Endothelial cell of umbilical vein (primary cell): ENCODE measurements at regions not wholly inside any gene's neighbourhood (a gene's known extent, or its start where the extent isn't known, plus 50 kb on each side); places are given as distances from the start of the nearest gene placed in this dataset.

Experiments used
- BruUV-seq: library from RNA; stranded (reverse); fragments of 400-500 nt; replicated peaks from 2 replicates; lab custom pipeline; 2021; lab: Mats Ljungman, UMichigan
- CTCF ChIA-PET: fragments of 300-600, 350-600 bp; sonication (Branson Sonifier 250); formaldehyde crosslinking; loops from one replicate; lab custom pipeline; 2021; ENCODE audit warnings: antibody characterized with exemption, inconsistent platforms; lab: Charles Lee
- POLR2A ChIA-PET: fragments of 300-600, 350-600 bp; sonication (Branson Sonifier 250); formaldehyde crosslinking; loops from one replicate; lab custom pipeline; 2021; ENCODE audit warnings: antibody characterized with exemption, inconsistent platforms; lab: Charles Lee
- DNase-seq: peaks from one replicate; pipeline ENCODE4 v3.0.0-alpha.2; 2011; ENCODE audit warnings: low read depth, low spot score
- FAIRE-seq: peaks from 2 replicates; lab custom pipeline; 2011; peaks lifted over from hg19 to GRCh38; lab: Jason Lieb, UNC
- H2AFZ ChIP-seq: 2 replicates; pipeline ENCODE4 v1.6.0; 2012; ENCODE audit warnings: low read depth, low read length, control low read depth, inconsistent platforms
- H3K27ac ChIP-seq: 2 replicates; pipeline ENCODE4 v1.5.1; 2011; ENCODE audit warnings: low read depth, mild to moderate bottlenecking, control low read depth, low read length, moderate library complexity; ENCODE audit not compliant: insufficient read depth
- H3K27me3 ChIP-seq, 2 experiments: 2 replicates each; pipeline versions ENCODE4 v1.6.0 to v1.6.1; 2011; ENCODE audit warnings: low read length in 2 of 2, mixed read lengths in 1 of 2; ENCODE audit not compliant: control insufficient read depth in 2 of 2, insufficient read depth in 2 of 2
- H3K36me3 ChIP-seq, 2 experiments: 2 replicates in 1 of 2; 3 replicates in 1 of 2; pipeline ENCODE4 v1.5.1; 2011; ENCODE audit warnings: low read length in 2 of 2, mild to moderate bottlenecking in 1 of 2, moderate library complexity in 1 of 2; ENCODE audit not compliant: control insufficient read depth in 2 of 2, insufficient read depth in 2 of 2; ENCODE audit errors: extremely low read depth in 1 of 2
- H3K4me1 ChIP-seq: 3 replicates; pipeline ENCODE4 v1.5.1; 2011; ENCODE audit warnings: mild to moderate bottlenecking, low read length; ENCODE audit not compliant: control insufficient read depth, insufficient read depth; ENCODE audit errors: extremely low read depth
- H3K4me2 ChIP-seq: 2 replicates; pipeline ENCODE4 v1.6.1; 2011; ENCODE audit warnings: low read length, control low read depth, mixed read lengths; ENCODE audit not compliant: insufficient read depth
- H3K4me3 ChIP-seq, 3 experiments: fragments of 200-600 bp in 1 of 3; sonication (generic), shearing (Covaris generic) in 1 of 3; replicated peaks in 1 of 3; 2 replicates each; pipeline ENCODE4 v1.5.1; 2011 to 2016; ENCODE audit warnings: control low read depth in 3 of 3, low read length in 3 of 3, mild to moderate bottlenecking in 2 of 3, inconsistent platforms in 1 of 3, low read depth in 1 of 3, moderate library complexity in 1 of 3; ENCODE audit not compliant: insufficient read depth in 1 of 3
- H3K79me2 ChIP-seq: 2 replicates; pipeline ENCODE4 v1.6.0; 2012; ENCODE audit warnings: low read length, inconsistent platforms; ENCODE audit not compliant: control insufficient read depth, insufficient read depth
- H3K9ac ChIP-seq: replicated peaks from 2 replicates; pipeline ENCODE3; 2011; ENCODE audit warnings: low read length, control low read depth; ENCODE audit not compliant: insufficient read depth; ENCODE audit errors: extremely low read depth
- H3K9me1 ChIP-seq: replicated peaks from 3 replicates; pipeline ENCODE4 v1.6.0; 2011; ENCODE audit warnings: mild to moderate bottlenecking, low read length; ENCODE audit not compliant: control insufficient read depth, insufficient read depth; ENCODE audit errors: extremely low read depth
- H3K9me3 ChIP-seq: replicated peaks from 2 replicates; pipeline ENCODE4 v1.5.1; 2012; ENCODE audit warnings: low read length, inconsistent platforms; ENCODE audit not compliant: control insufficient read depth, insufficient read depth
- H4K20me1 ChIP-seq: replicated peaks from 2 replicates; pipeline ENCODE3; 2011; ENCODE audit warnings: mild to moderate bottlenecking, low read length; ENCODE audit not compliant: control insufficient read depth, insufficient read depth; ENCODE audit errors: extremely low read depth
- CTCF ChIP-seq, 2 donors: IDR thresholded peaks; 1 replicate in 1 of 2; 2 replicates in 1 of 2; pipeline ENCODE4 v1.5.1; 2011; ENCODE audit warnings: low read length in 2 of 2, mild to moderate bottlenecking in 2 of 2, moderate library complexity in 2 of 2, control low read depth in 1 of 2, inconsistent platforms in 1 of 2, low read depth in 1 of 2; ENCODE audit not compliant: insufficient read depth in 1 of 2; ENCODE audit errors: extremely low read depth in 1 of 2
- EZH2 ChIP-seq: IDR thresholded peaks from 2 replicates; pipeline ENCODE4 v1.6.1; 2012; ENCODE audit warnings: borderline replicate concordance, low read depth, mild to moderate bottlenecking, moderate library complexity, low read length, inconsistent platforms; ENCODE audit not compliant: severe bottlenecking
- FOS ChIP-seq: IDR thresholded peaks from 2 replicates; pipeline ENCODE4 v1.6.1; 2011; ENCODE audit warnings: mild to moderate bottlenecking, low read length, moderate library complexity, borderline replicate concordance; ENCODE audit not compliant: insufficient read depth
- GATA2 ChIP-seq: IDR thresholded peaks from 2 replicates; pipeline ENCODE4 v1.7.0; 2011; ENCODE audit warnings: low read depth, mild to moderate bottlenecking, moderate library complexity, mixed read lengths, low read length; ENCODE audit not compliant: insufficient read length, insufficient read depth
- JUN ChIP-seq: IDR thresholded peaks from 2 replicates; pipeline ENCODE4 v1.6.1; 2011; ENCODE audit warnings: borderline replicate concordance, low read depth; ENCODE audit not compliant: insufficient read length, insufficient read depth
- MAX ChIP-seq: IDR thresholded peaks from 2 replicates; pipeline ENCODE4 v1.6.1; 2011; ENCODE audit not compliant: insufficient read depth, insufficient read length
- MYC ChIP-seq: IDR thresholded peaks from one replicate; pipeline ENCODE4 v1.6.1; 2011; ENCODE audit warnings: mild to moderate bottlenecking, low read depth, low read length
- POLR2A ChIP-seq: IDR thresholded peaks from 2 replicates; pipeline ENCODE4 v1.6.1; 2012; ENCODE audit warnings: low read depth, mild to moderate bottlenecking, control low read depth, low read length
- POLR2AphosphoS5 ChIP-seq: IDR thresholded peaks from 2 replicates; pipeline ENCODE4 v1.6.1; 2012; ENCODE audit warnings: low read depth, mild to moderate bottlenecking, control low read depth, low read length, moderate library complexity; ENCODE audit not compliant: insufficient read depth
- dilution Hi-C: fragments of 300-500 bp; cut with MboI; formaldehyde crosslinking; loops from one replicate; pipeline ENCODE4 v1.15.0; 2019; ENCODE audit warnings: low sequenced_read_pairs; ENCODE audit not compliant: extremely low pct_ligation_motif_present
- intact Hi-C: fragments of 100-400 bp; cut with micrococcal nuclease; formaldehyde crosslinking; loops from one replicate; pipeline ENCODE4 v1.10.0; 2022

GRCh38 chr13:88459331-88459730, 788.2 kb downstream of the SLITRK5 start:
- H3K27ac ChIP-seq, result no peak overlapping the region
- no peaks in the 10 kb centered on the region for H3K79me2 ChIP-seq
- H3K36me3 ChIP-seq, result no peaks in the 10 kb centered on the region
- H3K9ac ChIP-seq, result no peak overlapping the region
- H2AFZ ChIP-seq, result no peak overlapping the region
- H3K4me1 ChIP-seq, result no peaks in the 10 kb centered on the region
- peaks cover 2% of the 10 kb centered on the region for H3K9me3 ChIP-seq
- ChIA-PET POLR2A (no interaction called here), CTCF (no interaction called here)
- TF ChIP-seq FOS (no peak), POLR2A (no peak), POLR2AphosphoS5 (no peak), CTCF (IDR thresholded peaks at IDR 0.05; ENCODE audit: extremely low read depth in 1 of 2, insufficient read depth in 1 of 2, low read depth in 1 of 2, low read length in 2 of 2) (no peak), GATA2 (no peak), MAX (no peak), JUN (no peak), MYC (no peak), EZH2 (no peak)
- no TSS peak for BruUV-seq
- H3K27me3 ChIP-seq, result no peaks in the 10 kb centered on the region
- dilution Hi-C loops (no loop called here), intact Hi-C loops (no loop called here)
- H3K4me3 ChIP-seq, result no peak overlapping the region
- FAIRE-seq (no peak), DNase-seq (no peak)
- no peaks in the 10 kb centered on the region for H3K9me1 ChIP-seq
- no peaks in the 10 kb centered on the region for H4K20me1 ChIP-seq
- H3K4me2 ChIP-seq, result no peak overlapping the region
